Gastrocnemius medialis (tissue), 4 donors: ENCODE measurements at regions not wholly inside any gene's neighbourhood (a gene's known extent, or its start where the extent isn't known, plus 50 kb on each side); places are given as distances from the start of the nearest gene placed in this dataset.

Experiments
- POLR2A ChIP-seq, 2 donors: fragments of 450-650 bp; IDR thresholded peaks; one replicate each; pipeline ENCODE4 v1.6.1; 2017; ENCODE audit warnings: antibody characterized with exemption in 2 of 2, mild to moderate bottlenecking in 2 of 2, moderate library complexity in 2 of 2
- TF ChIP-seq, protein P1 (sequence below), 5 experiments: fragments of 450-650 bp in 3 of 5; fragments of 200-600 bp in 2 of 5; sonication (generic) in 2 of 5; IDR thresholded peaks in 4 of 5; conservative IDR thresholded peaks in 1 of 5; 1 replicate in 4 of 5; 2 replicates in 1 of 5; pipeline ENCODE4 v1.5.1; 2016 to 2019; ENCODE audit warnings: antibody characterized with exemption in 5 of 5, mild to moderate bottlenecking in 3 of 5, moderate library complexity in 3 of 5

DNA sequence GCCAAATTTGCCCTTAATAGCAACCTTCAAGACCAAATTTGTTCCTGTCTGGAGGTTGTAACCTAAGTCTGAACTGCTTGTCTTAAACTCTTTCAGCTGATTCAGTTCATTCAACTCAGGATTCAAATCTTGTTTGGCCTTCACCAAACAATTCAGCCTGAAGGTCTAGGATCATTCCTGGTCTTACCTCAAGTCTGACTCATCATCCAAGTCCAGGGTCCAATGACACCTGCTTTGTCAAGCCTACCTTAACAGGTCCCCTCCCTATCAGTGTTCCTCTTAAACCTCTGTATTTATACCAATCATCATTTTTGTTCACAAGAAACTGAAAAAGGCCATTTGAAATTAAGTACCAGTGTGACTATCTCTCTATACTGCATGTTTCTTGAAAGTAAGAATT, 237.8 kb downstream of the PPP1R2C start:
- TF ChIP-seq, protein P1, sequence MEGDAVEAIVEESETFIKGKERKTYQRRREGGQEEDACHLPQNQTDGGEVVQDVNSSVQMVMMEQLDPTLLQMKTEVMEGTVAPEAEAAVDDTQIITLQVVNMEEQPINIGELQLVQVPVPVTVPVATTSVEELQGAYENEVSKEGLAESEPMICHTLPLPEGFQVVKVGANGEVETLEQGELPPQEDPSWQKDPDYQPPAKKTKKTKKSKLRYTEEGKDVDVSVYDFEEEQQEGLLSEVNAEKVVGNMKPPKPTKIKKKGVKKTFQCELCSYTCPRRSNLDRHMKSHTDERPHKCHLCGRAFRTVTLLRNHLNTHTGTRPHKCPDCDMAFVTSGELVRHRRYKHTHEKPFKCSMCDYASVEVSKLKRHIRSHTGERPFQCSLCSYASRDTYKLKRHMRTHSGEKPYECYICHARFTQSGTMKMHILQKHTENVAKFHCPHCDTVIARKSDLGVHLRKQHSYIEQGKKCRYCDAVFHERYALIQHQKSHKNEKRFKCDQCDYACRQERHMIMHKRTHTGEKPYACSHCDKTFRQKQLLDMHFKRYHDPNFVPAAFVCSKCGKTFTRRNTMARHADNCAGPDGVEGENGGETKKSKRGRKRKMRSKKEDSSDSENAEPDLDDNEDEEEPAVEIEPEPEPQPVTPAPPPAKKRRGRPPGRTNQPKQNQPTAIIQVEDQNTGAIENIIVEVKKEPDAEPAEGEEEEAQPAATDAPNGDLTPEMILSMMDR (IDR thresholded peaks at IDR 0.05 in 4 of 5, conservative IDR thresholded peaks at IDR 0.05 in 1 of 5) = no peak
- no peak for TF ChIP-seq POLR2A (IDR thresholded peaks at IDR 0.05)
